Activated CD8-positive, alpha-beta memory T cell treated with anti-CD3 and anti-CD28 coated beads, Interleukin-2, amount 50 U/mL, for 1 hour (primary cell): ENCODE measurements at regions not wholly inside any gene's neighbourhood (a gene's known extent, or its start where the extent isn't known, plus 50 kb on each side); places are given as distances from the start of the nearest gene placed in this dataset.

ENCODE experiments used
- DNase-seq: peaks from one replicate; pipeline ENCODE4 v3.0.0-alpha.2; 2020; ENCODE audit errors: extremely low read depth

DNA sequence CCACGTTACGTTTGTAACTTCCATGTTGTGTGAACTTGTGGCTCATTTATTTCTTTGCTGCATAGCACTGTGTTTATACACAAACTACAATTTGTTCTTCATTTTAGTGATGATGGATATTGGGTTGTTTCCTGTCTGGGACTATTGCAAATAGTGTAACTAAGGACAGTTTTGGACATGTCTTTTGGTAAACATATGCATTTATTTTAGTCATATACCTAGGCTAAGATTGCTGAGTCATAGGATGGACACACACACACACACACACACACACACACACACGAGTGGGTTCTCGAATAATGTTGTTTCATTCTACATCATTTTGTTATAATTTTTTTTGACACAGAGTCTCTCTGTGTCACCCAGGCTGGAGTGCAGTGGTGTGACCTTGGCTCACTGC lies 123.5 kb upstream of the CAND1 start:
- DNase-seq = no peak

DNA sequence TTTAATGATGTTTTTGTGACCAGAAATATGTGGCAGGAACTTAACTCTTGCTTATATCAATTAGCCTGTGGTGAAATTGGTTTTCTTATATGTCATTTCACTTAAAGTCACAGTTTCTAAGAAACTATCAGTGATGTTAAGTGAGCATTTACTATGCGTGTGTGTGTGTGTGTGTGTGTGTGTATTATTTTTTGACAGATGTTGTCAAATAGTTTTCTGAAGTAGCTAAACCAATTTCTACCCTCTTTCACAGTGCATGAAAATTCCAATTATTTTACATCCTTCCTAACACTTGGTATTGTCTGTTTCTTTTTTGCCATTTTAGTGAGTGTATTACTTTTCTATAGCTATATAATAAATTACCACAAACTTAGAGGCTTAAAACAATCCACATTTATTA lies 122.1 kb upstream of the CAND1 start:
- no peak for DNase-seq

DNA sequence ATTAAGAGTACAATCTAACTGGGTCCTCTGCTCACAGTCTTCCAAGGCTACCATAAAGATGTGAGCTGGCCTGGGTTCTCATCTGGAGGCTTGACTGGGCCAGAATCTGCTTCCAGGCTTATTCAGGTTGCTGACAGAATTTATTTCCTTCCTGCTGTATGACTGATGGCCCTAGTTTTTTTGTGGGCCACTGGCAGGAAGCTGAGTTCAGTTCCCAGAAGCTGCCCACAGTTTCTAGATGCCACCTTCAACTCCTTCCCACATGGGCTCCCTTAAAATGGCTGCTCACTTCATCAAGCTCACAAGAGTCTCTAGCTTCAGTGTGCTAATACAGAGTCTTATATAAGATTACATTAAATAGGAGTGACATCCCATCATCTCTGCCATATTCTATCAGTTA lies 121.7 kb upstream of the CAND1 start:
- no peak for DNase-seq

DNA sequence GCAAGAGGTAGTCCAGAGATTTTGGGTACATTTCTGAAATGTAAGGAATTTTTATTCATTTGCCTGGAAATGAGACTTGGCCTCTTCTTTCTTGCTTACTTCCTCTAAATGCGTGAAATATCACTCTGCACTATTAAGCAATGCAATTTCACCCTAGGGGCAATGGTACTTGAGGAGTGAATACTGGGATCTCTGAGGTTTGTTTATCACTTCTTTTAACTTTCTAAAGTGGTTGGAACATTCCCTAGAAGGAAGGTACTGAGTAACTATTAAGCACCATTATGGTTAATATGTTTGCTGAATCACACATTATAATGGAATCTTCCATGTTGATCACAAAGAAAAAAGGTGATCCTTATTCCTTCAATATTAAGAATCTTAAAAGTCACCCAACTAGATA lies 120.9 kb upstream of the CAND1 start:
- DNase-seq = no peak

DNA sequence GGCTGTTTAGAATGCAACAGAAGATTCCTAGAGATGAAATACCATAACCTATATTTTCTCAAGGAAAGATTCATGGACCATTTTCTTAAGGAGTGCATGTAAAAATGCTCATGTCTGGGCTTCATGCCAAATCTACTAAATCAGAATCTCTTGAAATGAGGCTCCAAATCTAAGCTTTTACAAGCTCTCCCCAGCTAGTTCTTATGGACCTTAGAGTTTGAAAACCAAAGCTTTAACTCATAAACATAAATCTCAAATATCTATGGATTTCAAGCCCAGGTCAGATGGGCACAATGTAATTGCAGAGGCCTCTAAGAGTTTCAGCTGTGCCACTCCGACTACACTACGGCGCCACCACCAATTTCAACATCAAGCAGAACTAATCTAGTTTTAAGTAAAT lies 117.3 kb upstream of the CAND1 start:
- DNase-seq = no peak

DNA sequence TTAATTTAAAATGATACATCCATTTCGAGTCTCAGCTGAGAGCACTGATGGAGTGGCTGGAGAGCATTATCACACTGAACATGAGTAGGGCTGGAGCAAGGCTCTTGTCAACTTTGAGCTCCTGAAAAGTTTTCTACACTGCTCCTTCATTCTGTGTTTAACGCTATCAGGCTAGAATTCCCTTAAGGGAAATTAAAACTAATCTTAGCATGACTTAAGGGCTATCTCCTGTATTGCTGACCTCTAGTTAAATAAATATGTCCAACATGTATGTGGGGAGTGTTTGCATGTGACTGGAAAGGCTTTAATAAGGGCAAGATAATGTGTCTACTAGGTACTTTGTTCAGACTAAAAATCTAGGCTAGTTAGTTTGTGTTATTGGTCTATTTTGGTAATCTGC lies 116.7 kb upstream of the CAND1 start:
- no peak for DNase-seq

DNA sequence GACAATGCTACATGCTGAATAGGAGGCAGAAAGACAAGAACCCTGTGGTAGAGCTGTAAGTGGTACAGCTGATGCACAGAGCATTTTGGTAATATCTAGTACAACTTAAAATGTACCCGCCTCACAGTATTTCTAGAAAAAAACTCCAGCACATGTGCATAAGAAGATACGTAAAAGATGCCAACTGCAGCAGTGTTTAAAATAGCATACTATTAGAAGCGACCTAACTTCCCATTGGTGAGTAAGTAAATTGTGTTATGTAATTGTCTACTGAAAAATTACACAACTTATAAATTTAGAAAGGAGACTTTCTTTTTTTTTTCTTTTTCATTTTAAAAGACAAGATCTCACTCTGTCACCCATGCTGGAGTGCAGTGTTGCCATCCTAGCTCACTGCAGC lies 114.3 kb upstream of the CAND1 start:
- no peak for DNase-seq

DNA sequence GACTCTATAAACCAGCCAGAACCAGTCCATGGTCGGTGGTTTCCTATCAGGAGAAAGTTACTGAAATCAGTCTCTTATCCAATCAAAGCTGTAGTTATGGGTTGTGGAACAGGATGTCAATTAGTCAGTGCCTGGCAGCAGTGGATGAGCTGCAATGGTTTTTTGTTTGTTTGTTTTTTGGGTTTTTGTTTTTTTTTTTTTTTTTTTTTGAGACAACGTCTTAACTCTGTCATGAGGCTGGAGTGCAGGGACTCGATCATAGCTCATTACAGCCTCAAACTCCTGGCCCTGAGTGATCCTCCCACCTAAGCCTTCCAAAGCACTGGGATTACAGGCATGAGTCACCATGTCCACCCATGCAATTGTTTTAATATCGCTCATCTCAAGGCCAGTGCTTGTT lies 113.3 kb upstream of the CAND1 start:
- DNase-seq = no peak

DNA sequence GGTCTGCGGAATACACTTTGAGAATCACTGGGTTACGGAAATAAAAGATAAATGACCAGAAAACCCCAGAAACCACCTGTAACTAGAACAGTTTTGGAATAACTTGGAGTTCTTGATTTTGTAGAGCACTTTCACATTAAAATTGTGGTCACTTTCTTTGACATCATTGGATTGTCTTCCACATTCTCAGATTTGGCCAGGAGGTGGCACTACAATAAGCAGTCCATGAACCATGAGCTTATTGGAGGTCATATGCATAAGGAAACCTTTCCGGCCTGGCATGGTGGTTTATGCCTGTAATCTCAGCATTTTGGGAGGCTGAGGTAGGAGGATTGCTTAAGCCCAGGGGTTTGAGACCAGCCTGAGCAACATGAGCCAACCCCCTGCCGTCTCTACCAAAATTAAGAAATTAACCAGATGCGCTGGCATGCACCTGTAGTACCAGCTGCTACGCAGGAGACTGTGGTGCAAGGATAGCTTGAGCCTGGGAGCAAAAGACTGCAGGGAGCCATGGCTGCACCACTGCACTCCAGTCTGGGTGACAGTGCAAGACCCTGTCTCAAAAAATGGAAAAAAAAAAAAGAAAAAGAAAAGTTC lies 107.7 kb upstream of the CAND1 start:
- no peak for DNase-seq

DNA sequence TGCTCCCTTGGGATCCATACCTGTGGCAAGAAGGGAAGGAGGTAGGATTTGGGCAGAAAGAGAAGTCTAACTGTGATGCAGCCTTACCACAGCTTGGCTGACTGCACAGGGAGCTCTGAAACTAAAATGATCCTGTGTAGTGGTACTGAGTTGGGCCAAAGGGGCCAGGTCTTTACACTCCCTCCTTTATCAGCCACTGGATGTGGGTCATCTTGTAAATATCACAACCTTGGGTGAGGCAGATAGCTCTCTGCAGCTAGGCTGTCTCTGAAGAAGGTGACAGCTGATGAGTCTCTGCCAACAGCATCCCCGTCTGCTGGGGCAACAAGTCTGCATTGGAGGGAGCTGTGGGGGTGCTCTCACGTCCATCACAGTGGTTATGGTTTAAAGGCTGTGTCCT lies 95.9 kb upstream of the CAND1 start:
- no peak for DNase-seq

DNA sequence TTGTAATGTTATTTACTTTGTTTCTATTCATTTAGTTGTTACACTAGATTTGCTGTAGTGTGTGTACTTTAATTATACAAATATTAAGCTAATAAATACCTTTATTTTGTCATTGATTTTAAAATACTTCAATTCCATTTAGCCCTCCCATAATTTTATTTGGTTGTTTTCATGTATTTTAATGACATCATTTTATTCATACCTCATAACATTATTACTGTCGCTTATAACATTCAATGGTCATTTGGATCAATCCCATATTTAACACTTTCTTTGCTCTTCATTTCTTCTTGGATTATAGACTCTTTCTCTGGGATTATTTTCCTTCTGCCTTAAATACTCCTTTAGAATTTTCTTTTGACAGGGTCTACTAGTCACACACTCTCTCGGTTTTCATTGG lies 86.6 kb upstream of the CAND1 start:
- DNase-seq = no peak

DNA sequence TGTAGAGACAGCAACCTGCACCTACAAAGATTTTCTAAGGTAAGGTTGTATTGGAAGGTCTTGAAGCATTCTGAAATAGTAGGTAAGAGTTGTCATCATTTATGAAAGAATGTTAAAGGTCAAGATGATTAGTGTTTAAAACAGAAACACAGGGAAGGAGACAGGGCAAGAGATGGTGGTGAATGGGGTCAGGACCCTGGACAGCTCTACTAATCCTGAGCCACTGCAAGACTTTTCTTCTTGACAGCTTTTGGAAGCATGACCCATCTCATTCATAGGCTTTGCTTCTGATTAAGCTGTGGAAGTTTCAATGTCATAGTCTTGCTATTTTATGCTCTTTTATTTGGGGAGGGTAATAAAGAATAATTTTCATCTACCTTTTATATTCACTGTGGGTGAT lies 75.5 kb upstream of the CAND1 start:
- no peak for DNase-seq

DNA sequence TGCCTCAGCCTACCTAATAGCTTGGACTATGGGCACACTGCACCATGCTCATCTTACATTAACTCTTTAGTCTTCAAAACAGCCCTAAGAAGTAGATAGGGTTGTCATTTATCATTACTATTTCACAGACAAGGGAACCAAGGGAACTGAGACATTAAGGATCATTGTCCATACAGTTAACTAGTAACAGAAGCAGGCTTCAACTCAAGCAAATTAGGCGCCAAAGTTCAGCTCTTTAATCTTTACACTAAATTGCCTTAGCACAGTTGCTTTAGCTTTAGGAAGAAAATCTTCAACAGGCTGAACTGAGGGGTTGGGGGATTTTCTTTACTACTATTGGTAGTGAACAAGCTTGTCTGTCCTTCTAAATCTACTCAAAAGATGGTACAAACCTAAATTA lies 68.8 kb upstream of the CAND1 start:
- DNase-seq = no peak

DNA sequence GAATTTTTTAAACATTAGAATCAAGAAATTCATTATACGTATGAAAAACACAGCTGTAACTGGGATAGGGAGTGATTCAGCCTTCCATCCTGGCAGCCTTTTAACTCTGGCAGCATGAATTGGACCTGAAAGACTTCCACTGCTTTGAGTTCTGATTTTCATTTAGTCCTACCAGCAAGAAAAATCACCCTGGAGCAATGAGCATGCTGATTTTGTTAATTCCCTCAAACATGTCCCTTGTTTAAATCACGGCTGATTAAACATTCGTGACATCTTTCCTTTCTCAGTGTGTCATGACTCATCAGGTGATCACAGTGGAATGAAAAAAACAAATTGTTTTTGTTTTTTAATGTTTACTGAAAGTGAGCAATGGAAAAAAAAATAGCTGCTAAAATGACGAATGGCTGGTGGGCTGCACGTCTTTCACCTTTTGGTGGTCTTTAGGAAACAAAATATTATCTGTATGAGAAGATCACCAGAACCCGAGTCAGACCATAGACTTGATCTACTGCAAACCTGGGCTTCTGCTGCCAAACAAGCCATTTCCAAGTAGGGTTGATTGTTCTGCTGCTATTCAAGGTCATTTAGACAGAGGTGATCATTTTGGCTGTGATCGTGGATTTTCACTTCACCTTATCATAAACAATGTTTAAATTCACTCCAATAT lies 67.0 kb upstream of the CAND1 start:
- DNase-seq = no peak

DNA sequence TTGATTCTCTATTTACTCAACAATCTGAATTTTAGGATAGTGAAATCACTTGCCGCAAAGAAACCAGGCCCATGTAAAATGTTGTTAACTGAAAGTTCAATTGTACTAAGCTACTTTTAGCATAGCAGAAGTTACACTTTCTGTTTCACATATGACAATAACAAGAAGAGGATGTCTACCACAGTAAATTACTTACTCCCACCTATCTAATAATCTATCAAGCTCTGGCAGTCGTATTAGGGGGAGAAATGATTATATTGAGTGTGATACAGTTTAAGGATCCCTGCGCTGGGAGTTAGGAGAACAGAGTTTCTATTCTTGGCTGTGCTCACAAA lies 66.5 kb upstream of the CAND1 start:
- DNase-seq = no peak

DNA sequence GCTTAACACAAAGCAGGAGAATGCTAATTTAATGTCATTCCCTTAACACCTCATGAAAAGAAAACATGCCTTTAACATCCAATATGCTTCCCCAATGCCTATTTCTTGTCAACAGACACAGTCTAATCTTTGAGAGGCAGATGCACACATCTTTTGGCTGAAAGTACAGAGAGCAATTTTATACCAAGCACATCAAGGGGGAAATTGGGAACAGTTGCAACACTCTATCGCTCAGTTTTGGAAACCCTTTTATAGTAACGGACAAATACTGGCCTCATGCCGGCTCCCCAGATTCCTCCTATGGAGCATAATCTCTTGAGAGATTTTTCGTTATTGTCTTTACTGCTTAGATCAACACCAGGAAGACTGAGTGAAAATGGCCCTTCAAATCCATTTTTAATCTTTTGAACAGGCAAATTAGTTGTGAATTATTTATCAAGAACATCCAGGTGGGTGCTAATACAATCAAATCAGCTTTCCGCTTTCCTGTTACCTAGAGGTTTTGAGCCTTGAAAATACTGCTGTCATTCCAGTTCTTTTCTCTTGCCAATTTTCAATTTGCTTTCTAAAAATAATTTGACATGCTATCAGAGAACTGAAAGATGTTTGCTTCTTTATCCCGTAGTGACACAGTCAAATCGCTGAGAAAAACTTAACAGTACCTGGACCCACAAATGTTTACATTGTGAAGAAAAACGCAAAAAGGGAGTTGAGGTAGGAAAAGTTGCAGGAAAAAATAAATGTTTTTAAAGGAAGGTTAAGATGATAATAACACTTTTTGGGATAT lies 60.7 kb upstream of the CAND1 start:
- no peak for DNase-seq

DNA sequence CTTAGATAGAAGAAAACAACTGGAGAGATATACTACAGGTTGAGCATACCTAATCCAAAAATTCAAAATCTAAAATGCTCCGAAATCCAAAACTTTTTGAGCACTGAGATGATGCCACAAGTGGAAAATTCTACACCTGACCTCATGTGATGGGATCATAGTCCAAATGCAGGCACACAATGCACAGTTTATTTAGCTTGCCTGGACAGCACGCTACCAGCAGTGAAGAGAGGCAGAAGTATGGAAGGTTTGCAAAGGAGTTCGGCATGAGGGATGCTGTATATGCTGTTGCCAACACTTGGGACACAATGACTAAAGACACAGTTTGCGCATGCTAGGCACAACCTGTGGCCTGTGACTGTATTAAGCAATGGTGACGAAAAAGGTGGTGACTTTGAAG lies 58.1 kb upstream of the CAND1 start:
- no peak for DNase-seq

DNA sequence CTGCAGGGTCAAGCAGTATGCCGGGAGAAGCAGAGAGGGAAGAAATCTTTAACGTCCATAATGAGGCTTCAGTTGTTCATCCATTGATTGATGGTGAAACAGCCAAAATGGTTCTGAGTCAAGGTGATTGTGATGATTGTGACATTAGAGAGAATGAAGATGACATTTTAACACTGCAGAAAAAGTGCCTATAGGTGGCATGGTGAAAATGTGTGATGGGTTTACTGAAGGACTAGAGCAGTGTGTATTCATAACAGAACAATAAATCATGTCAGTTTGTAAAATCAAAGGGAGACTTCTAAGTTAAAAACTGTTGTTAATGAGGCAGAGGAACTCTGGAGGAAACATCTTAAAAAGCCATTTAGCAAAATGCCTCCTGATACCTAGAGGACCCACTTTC lies 57.7 kb upstream of the CAND1 start:
- no peak for DNase-seq

DNA sequence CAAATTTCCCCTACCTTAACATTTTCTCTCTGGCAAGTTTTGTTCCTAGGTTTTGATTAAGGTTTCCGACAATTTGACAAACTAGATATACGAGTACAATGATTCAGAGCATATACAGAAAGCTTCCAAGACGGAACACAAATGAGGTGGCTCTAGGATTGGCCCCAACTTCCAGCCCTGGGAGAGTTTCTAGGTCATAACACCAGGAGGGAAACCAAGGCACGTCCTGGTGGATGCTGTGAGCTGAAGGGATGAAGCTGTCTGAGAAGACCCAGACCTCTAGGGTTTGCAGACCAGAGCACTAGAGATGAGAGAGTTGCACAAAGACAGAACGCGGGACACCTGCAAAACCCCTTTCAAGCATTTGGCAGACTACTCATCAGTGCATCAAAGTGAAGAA lies 51.5 kb upstream of the CAND1 start:
- DNase-seq = no peak
